Mucosa of descending colon (tissue), 3 donors: ENCODE measurements at regions not wholly inside any gene's neighbourhood (a gene's known extent, or its start where the extent isn't known, plus 50 kb on each side); places are given as distances from the start of the nearest gene placed in this dataset.

Experiments used
- ATAC-seq: fragments of 200-7000 bp; cut with Tn5 transposase; one replicate; pipeline ENCODE4 v1.9.1; 2020; ENCODE audit warnings: mild to moderate bottlenecking, moderate library complexity
- DNase-seq, 3 donors: peaks; one replicate each; pipeline ENCODE4 v3.0.0-alpha.2; 2020
- H3K36me3 ChIP-seq: fragments of 200-600 bp; one replicate; pipeline ENCODE4 v1.8.0; 2021; ENCODE audit warnings: low read depth, mild to moderate bottlenecking
- H3K4me1 ChIP-seq: fragments of 200-600 bp; one replicate; pipeline ENCODE4 v1.8.0; 2021; ENCODE audit warnings: low read depth, mild to moderate bottlenecking
- H3K4me3 ChIP-seq: fragments of 200-600 bp; one replicate; pipeline ENCODE4 v1.8.0; 2021; ENCODE audit warnings: mild to moderate bottlenecking
- H3K9me3 ChIP-seq: fragments of 200-600 bp; one replicate; pipeline ENCODE4 v1.8.0; 2021; ENCODE audit warnings: mild to moderate bottlenecking
- CTCF ChIP-seq: fragments of 200-600 bp; IDR thresholded peaks from one replicate; pipeline ENCODE4 v1.8.0; 2022; ENCODE audit warnings: antibody characterized with exemption, mild to moderate bottlenecking
- intact Hi-C, 2 donors: fragments of 100-400 bp; cut with DNase I in 1 of 2; cut with micrococcal nuclease in 1 of 2; formaldehyde crosslinking; loops; one replicate each; pipeline versions ENCODE4 v1.11.0 to v1.11.1; 2022; cut with DNase I, micrococcal nuclease
- donor health status: DM: no; HTN: no; CAD: no; lungs with moderate emphysema.
- donor health status: DM: no; HTN: no; CAD: no.
- donor health status: DM: no; HTN: yes; CAD: no.

- intact Hi-C loops: no loop called here
- Histone ChIP-seq H3K4me1 (no peaks in the 10 kb centered on the region), H3K4me3 (no peak overlapping the region), H3K36me3 (no peaks in the 10 kb centered on the region), H3K9me3 (no peaks in the 10 kb centered on the region)
- no peak for DNase-seq
- ATAC-seq: no peak
- TF ChIP-seq CTCF: no peak
These were observed 251.6 kb upstream of the NCKAP5 start for GRCh38 chr2:133819906-133820305.

GRCh38 chr2:133821107-133821760, 253.0 kb upstream of the NCKAP5 start:
- no peak for TF ChIP-seq CTCF
- Histone ChIP-seq H3K4me3 (no peak overlapping the region), H3K36me3 (no peaks in the 10 kb centered on the region), H3K4me1 (no peaks in the 10 kb centered on the region), H3K9me3 (no peaks in the 10 kb centered on the region)
- ATAC-seq (no peak), DNase-seq (no peak)
- intact Hi-C loops: no loop called here

- DNase-seq: no peak
- no peak for TF ChIP-seq CTCF
- H3K36me3 ChIP-seq: no peaks in the 10 kb centered on the region
- H3K9me3 ChIP-seq: no peaks in the 10 kb centered on the region
- no peak overlapping the region for H3K4me3 ChIP-seq
- no peak for ATAC-seq
- intact Hi-C loops: no loop called here
- no peaks in the 10 kb centered on the region for H3K4me1 ChIP-seq
These were observed 254.4 kb upstream of the NCKAP5 start for GRCh38 chr2:133822517-133823225.

- Histone ChIP-seq H3K4me3 (no peak overlapping the region), H3K4me1 (no peaks in the 10 kb centered on the region), H3K9me3 (no peaks in the 10 kb centered on the region), H3K36me3 (no peaks in the 10 kb centered on the region)
- ATAC-seq: no peak
- no peak for DNase-seq
- TF ChIP-seq CTCF: no peak
- intact Hi-C loops: no loop called here
These were observed 254.9 kb upstream of the NCKAP5 start for GRCh38 chr2:133823226-133823550.

- Histone ChIP-seq H3K4me1 (no peaks in the 10 kb centered on the region), H3K4me3 (no peak overlapping the region), H3K9me3 (no peaks in the 10 kb centered on the region), H3K36me3 (no peaks in the 10 kb centered on the region)
- no peak for TF ChIP-seq CTCF
- DNase-seq (no peak), ATAC-seq (no peak)
- intact Hi-C loops: no loop called here
These were observed 256.6 kb upstream of the NCKAP5 start for GRCh38 chr2:133824869-133825268.
